ENCODE measurements at regions not wholly inside any gene's neighbourhood (a gene's known extent, or its start where the extent isn't known, plus 50 kb on each side); places are given as distances from the start of the nearest gene placed in this dataset.

DNA sequence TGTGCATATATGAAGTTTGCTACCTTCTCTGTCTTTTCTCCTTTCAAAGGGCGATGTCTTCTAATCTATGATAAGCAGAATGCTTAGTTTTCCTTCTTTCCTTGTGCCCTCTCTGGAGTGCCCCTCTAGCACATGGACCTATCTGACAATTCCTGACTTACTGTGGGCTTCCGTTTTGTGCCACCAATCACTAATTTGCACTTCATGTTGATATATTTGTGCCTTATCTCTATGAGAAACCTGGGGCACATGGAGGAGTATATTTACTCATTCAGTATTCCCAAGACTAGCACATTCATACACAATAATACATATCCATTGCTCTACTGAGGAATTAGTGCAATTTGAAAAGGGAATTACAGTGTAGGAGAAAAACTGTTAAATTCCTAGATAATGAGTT lies 197.7 kb downstream of the CTH start:
- TF ChIP-seq, protein P1, sequence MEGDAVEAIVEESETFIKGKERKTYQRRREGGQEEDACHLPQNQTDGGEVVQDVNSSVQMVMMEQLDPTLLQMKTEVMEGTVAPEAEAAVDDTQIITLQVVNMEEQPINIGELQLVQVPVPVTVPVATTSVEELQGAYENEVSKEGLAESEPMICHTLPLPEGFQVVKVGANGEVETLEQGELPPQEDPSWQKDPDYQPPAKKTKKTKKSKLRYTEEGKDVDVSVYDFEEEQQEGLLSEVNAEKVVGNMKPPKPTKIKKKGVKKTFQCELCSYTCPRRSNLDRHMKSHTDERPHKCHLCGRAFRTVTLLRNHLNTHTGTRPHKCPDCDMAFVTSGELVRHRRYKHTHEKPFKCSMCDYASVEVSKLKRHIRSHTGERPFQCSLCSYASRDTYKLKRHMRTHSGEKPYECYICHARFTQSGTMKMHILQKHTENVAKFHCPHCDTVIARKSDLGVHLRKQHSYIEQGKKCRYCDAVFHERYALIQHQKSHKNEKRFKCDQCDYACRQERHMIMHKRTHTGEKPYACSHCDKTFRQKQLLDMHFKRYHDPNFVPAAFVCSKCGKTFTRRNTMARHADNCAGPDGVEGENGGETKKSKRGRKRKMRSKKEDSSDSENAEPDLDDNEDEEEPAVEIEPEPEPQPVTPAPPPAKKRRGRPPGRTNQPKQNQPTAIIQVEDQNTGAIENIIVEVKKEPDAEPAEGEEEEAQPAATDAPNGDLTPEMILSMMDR (IDR thresholded peaks at IDR 0.05 in 2 of 3, conservative IDR thresholded peaks at IDR 0.05 in 1 of 3; ENCODE audit: borderline replicate concordance in 1 of 3, insufficient read depth in 1 of 3, low read depth in 2 of 3, low read length in 2 of 3): no peak
- TF ChIP-seq, protein P2, sequence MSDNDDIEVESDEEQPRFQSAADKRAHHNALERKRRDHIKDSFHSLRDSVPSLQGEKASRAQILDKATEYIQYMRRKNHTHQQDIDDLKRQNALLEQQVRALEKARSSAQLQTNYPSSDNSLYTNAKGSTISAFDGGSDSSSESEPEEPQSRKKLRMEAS (IDR thresholded peaks at IDR 0.05): no peak
- TF ChIP-seq ZNF274 (IDR thresholded peaks at IDR 0.05; ENCODE audit: low read depth, low read length) (no peak), RAD21 (IDR thresholded peaks at IDR 0.05; ENCODE audit: low read depth) (no peak), POLR2A (IDR thresholded peaks at IDR 0.05; ENCODE audit: borderline replicate concordance, extremely low read depth, insufficient read depth, insufficient read length) (no peak), JUND (IDR thresholded peaks at IDR 0.05) (no peak), EZH2phosphoT487 (IDR thresholded peaks at IDR 0.05; ENCODE audit: borderline replicate concordance) (no peak), POLR2AphosphoS5 (IDR thresholded peaks at IDR 0.05; ENCODE audit: low read depth, low read length) (no peak)

Data from HCT116 (cell line).